ENCODE measurements at regions not wholly inside any gene's neighbourhood (a gene's known extent, or its start where the extent isn't known, plus 50 kb on each side); places are given as distances from the start of the nearest gene placed in this dataset.

- FAIRE-seq (no peak), DNase-seq (peak in 4 of 5 donors; percentile 37 to 75 (median 57))
- Histone ChIP-seq H3K27me3 (ENCODE audit: control insufficient read depth, insufficient read depth, low read length) (no peaks in the 10 kb centered on the region), H3K4me3 (ENCODE audit: low read length in 3 of 3) (no peak overlapping the region), H3K27ac (ENCODE audit: low read depth in 2 of 2, low read length in 2 of 2) (no peak overlapping the region), H3K9me3 (ENCODE audit: control insufficient read depth in 2 of 3, insufficient read depth in 1 of 3, low read length in 3 of 3) (no peaks in the 10 kb centered on the region), H3K9ac (ENCODE audit: low read length in 3 of 3) (no peak overlapping the region), H3K4me1 (ENCODE audit: control insufficient read depth in 2 of 3, insufficient read depth in 2 of 3, low read depth in 1 of 3, low read length in 3 of 3) (peaks cover 0 to 5% (median 0%) of the 10 kb centered on the region in 3 donors), H3K36me3 (ENCODE audit: control insufficient read depth in 2 of 3, insufficient read depth in 3 of 3, low read length in 3 of 3) (no peaks in the 10 kb centered on the region)
- TF ChIP-seq CTCF (IDR thresholded peaks at IDR 0.05; ENCODE audit: borderline replicate concordance, extremely low read depth, insufficient read depth) = no peak
- intact Hi-C loops (cut with DNase I) = no loop called here
These were observed 241.9 kb downstream of the IRX1 start for GRCh38 chr5:3837506-3837905.

DNA sequence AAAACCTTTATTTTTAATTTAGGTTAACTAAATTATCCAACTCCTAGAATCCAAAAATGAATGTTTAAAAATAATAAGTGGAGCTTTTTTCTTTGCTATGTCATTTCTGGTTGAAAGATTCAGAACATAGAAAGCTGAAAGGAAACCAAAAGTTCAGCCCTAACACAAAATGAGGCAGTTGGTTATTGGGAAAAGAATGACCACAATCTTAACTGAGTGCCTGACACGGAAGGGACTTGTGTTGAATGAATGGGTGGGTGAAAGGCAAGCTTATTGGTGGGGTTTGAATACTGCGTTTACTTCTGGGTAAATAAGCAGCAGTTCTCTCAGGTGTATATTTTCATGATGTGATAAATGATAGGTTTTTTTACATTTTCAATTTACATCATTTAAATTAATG is 243.5 kb downstream of the IRX1 start:
- H3K4me1 ChIP-seq (ENCODE audit: control insufficient read depth in 2 of 3, insufficient read depth in 2 of 3, low read depth in 1 of 3, low read length in 3 of 3) = peaks cover 0 to 7% (median 0%) of the 10 kb centered on the region in 3 donors
- no peak overlapping the region for H3K9ac ChIP-seq (ENCODE audit: low read length in 3 of 3)
- intact Hi-C loops (cut with DNase I) = no loop called here
- H3K9me3 ChIP-seq (ENCODE audit: control insufficient read depth in 2 of 3, insufficient read depth in 1 of 3, low read length in 3 of 3) = no peaks in the 10 kb centered on the region
- H3K27me3 ChIP-seq (ENCODE audit: control insufficient read depth, insufficient read depth, low read length) = no peaks in the 10 kb centered on the region
- no peaks in the 10 kb centered on the region for H3K36me3 ChIP-seq (ENCODE audit: control insufficient read depth in 2 of 3, insufficient read depth in 3 of 3, low read length in 3 of 3)
- H3K4me3 ChIP-seq (ENCODE audit: low read length in 3 of 3) = no peak overlapping the region
- no peak for DNase-seq
- FAIRE-seq = no peak
- TF ChIP-seq CTCF (IDR thresholded peaks at IDR 0.05; ENCODE audit: borderline replicate concordance, extremely low read depth, insufficient read depth) = no peak
- H3K27ac ChIP-seq (ENCODE audit: low read depth in 2 of 2, low read length in 2 of 2) = no peak overlapping the region

DNA sequence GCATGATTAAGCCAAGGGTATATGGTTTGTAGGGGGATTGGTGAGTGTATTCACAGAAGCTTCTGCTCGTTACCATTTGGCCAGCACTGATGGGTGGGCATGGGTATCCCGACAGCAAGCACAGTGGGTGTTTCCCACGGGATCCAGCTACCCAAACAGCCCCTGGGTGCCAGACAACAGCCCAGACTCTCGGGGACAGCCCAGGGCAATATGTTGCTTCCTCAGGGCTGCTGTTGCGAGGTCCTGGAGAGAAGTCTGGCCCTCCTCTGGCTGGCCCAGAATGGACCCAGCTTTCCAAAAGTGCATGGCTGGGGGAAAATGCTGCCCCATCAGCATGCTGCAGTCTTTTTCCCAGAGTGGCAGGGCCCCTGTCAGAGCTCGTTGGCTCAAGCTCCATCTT is 247.0 kb downstream of the IRX1 start:
- H3K9me3 ChIP-seq (ENCODE audit: control insufficient read depth in 2 of 3, insufficient read depth in 1 of 3, low read length in 3 of 3) = no peaks in the 10 kb centered on the region
- H3K4me1 ChIP-seq (ENCODE audit: control insufficient read depth in 2 of 3, insufficient read depth in 2 of 3, low read depth in 1 of 3, low read length in 3 of 3) = peaks cover 0 to 3% (median 0%) of the 10 kb centered on the region in 3 donors
- FAIRE-seq (no peak), DNase-seq (peak in 1 of 5 donors; percentile 22)
- intact Hi-C loops (cut with DNase I) = no loop called here
- no peak overlapping the region for H3K27ac ChIP-seq (ENCODE audit: low read depth in 2 of 2, low read length in 2 of 2)
- no peaks in the 10 kb centered on the region for H3K27me3 ChIP-seq (ENCODE audit: control insufficient read depth, insufficient read depth, low read length)
- no peak for TF ChIP-seq CTCF (IDR thresholded peaks at IDR 0.05; ENCODE audit: borderline replicate concordance, extremely low read depth, insufficient read depth)
- no peaks in the 10 kb centered on the region for H3K36me3 ChIP-seq (ENCODE audit: control insufficient read depth in 2 of 3, insufficient read depth in 3 of 3, low read length in 3 of 3)
- H3K4me3 ChIP-seq (ENCODE audit: low read length in 3 of 3) = no peak overlapping the region
- H3K9ac ChIP-seq (ENCODE audit: low read length in 3 of 3) = no peak overlapping the region

- no peaks in the 10 kb centered on the region for H3K27me3 ChIP-seq (ENCODE audit: control insufficient read depth, insufficient read depth, low read length)
- H3K9me3 ChIP-seq (ENCODE audit: control insufficient read depth in 2 of 3, insufficient read depth in 1 of 3, low read length in 3 of 3) = no peaks in the 10 kb centered on the region
- intact Hi-C loops (cut with DNase I) = no loop called here
- no peak overlapping the region for H3K27ac ChIP-seq (ENCODE audit: low read depth in 2 of 2, low read length in 2 of 2)
- no peak for TF ChIP-seq CTCF (IDR thresholded peaks at IDR 0.05; ENCODE audit: borderline replicate concordance, extremely low read depth, insufficient read depth)
- no peak overlapping the region for H3K9ac ChIP-seq (ENCODE audit: low read length in 3 of 3)
- FAIRE-seq = no peak
- H3K4me3 ChIP-seq (ENCODE audit: low read length in 3 of 3) = no peak overlapping the region
- DNase-seq = peak in 1 of 5 donors; percentile 40
- H3K4me1 ChIP-seq (ENCODE audit: control insufficient read depth in 2 of 3, insufficient read depth in 2 of 3, low read depth in 1 of 3, low read length in 3 of 3) = peaks cover 0 to 3% (median 0%) of the 10 kb centered on the region in 3 donors
- H3K36me3 ChIP-seq (ENCODE audit: control insufficient read depth in 2 of 3, insufficient read depth in 3 of 3, low read length in 3 of 3) = no peaks in the 10 kb centered on the region
These were observed 248.1 kb downstream of the IRX1 start for GRCh38 chr5:3843706-3844105.

Measured in kidney (tissue), 13 donors.